ENCODE measurements at regions not wholly inside any gene's neighbourhood (a gene's known extent, or its start where the extent isn't known, plus 50 kb on each side); places are given as distances from the start of the nearest gene placed in this dataset.

DNA sequence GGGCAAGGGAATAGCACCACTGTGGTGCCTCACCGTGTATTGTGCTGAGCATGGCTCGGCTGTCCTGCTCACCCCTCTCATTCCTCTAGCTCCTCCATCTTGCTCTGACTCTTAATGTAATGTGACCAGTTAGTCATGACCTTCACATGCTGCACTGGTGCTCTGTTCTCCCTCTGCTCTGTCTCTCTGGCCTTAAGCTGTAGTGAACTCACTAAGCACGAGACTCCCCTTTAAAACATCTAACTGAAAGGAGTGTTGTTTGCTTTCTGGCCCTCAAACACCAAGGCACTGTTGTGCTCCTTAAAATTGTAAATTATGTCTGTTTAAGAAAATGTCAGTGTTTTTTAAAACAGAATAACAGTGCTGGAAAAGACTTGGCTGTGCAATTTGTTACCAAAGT, 140.4 kb downstream of the HDGFL1 start:
- no peak overlapping the region for H3K27ac ChIP-seq (ENCODE audit: extremely low read depth, low read depth, low read length)
- ChIA-PET CTCF (interaction anchor here (0.5 kb wide), 1 partner anchor 33 kb away, joined by 3 read pairs; no protein-coding TSS in a partner anchor), POLR2A (no interaction called here)
- H3K4me1 ChIP-seq (ENCODE audit: control insufficient read depth, insufficient read depth, low read length) = no peaks in the 10 kb centered on the region
- no peaks in the 10 kb centered on the region for H3K36me3 ChIP-seq (ENCODE audit: control insufficient read depth in 2 of 2, insufficient read depth in 1 of 2, low read length in 2 of 2)
- TF ChIP-seq ZNF221 (tag by site-specific recombination; IDR thresholded peaks at IDR 0.05; ENCODE audit: borderline replicate concordance) (no peak), ZBTB48 (tag by site-specific recombination; IDR thresholded peaks at IDR 0.05) (no peak), OVOL3 (tag by site-specific recombination; IDR thresholded peaks at IDR 0.05) (no peak), ZFP69B (tag by site-specific recombination; IDR thresholded peaks at IDR 0.05) (no peak), KLF16 (tag by site-specific recombination; IDR thresholded peaks at IDR 0.05) (no peak), ZNF426 (tag by site-specific recombination; IDR thresholded peaks at IDR 0.05) (no peak), ZNF585B (tag by site-specific recombination; IDR thresholded peaks at IDR 0.05) (no peak), ZNF624 (tag by site-specific recombination; IDR thresholded peaks at IDR 0.05) (no peak), ZNF792 (tag by site-specific recombination; IDR thresholded peaks at IDR 0.05) (no peak), ZNF175 (tag by site-specific recombination; IDR thresholded peaks at IDR 0.05) (no peak), GLIS2 (tag by site-specific recombination; IDR thresholded peaks at IDR 0.05) (no peak)
- TF ChIP-seq, protein P1, sequence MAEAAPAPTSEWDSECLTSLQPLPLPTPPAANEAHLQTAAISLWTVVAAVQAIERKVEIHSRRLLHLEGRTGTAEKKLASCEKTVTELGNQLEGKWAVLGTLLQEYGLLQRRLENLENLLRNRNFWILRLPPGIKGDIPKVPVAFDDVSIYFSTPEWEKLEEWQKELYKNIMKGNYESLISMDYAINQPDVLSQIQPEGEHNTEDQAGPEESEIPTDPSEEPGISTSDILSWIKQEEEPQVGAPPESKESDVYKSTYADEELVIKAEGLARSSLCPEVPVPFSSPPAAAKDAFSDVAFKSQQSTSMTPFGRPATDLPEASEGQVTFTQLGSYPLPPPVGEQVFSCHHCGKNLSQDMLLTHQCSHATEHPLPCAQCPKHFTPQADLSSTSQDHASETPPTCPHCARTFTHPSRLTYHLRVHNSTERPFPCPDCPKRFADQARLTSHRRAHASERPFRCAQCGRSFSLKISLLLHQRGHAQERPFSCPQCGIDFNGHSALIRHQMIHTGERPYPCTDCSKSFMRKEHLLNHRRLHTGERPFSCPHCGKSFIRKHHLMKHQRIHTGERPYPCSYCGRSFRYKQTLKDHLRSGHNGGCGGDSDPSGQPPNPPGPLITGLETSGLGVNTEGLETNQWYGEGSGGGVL (tag by site-specific recombination; IDR thresholded peaks at IDR 0.05) = no peak
- TF ChIP-seq, protein P2, sequence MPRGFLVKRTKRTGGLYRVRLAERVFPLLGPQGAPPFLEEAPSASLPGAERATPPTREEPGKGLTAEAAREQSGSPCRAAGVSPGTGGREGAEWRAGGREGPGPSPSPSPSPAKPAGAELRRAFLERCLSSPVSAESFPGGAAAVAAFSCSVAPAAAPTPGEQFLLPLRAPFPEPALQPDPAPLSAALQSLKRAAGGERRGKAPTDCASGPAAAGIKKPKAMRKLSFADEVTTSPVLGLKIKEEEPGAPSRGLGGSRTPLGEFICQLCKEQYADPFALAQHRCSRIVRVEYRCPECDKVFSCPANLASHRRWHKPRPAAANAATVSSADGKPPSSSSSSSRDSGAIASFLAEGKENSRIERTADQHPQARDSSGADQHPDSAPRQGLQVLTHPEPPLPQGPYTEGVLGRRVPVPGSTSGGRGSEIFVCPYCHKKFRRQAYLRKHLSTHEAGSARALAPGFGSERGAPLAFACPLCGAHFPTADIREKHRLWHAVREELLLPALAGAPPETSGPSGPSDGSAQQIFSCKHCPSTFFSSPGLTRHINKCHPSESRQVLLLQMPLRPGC (tag by site-specific recombination; IDR thresholded peaks at IDR 0.05) = no peak
- no peaks in the 10 kb centered on the region for H3K9me3 ChIP-seq (ENCODE audit: control insufficient read depth, insufficient read depth, low read depth, low read length)
- H3K4me3 ChIP-seq (ENCODE audit: low read depth, low read length) = no peak overlapping the region

DNA sequence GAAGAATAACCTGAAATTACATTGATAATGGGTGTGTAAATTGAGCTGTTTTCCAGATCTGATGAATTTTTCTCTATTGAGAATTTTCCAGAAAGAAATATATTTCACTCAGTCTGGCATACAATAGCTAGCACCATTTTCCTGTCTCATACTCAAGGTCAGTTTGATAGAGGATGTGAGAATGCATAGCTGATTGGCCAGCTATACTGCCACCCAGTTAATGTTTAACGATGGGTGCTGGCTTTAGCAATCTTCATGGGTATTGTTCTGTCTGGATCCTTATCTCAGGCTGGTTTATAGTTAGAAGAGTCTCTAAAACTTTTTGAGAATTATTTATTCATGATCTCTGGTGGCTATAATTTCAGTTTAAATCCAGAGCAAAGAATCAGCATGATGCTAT, 147.4 kb downstream of the HDGFL1 start:
- H3K4me3 ChIP-seq (ENCODE audit: low read depth, low read length) = no peak overlapping the region
- TF ChIP-seq ZNF214 (tag by site-specific recombination; IDR thresholded peaks at IDR 0.05; ENCODE audit: borderline replicate concordance) = no peak
- TF ChIP-seq, protein P3, sequence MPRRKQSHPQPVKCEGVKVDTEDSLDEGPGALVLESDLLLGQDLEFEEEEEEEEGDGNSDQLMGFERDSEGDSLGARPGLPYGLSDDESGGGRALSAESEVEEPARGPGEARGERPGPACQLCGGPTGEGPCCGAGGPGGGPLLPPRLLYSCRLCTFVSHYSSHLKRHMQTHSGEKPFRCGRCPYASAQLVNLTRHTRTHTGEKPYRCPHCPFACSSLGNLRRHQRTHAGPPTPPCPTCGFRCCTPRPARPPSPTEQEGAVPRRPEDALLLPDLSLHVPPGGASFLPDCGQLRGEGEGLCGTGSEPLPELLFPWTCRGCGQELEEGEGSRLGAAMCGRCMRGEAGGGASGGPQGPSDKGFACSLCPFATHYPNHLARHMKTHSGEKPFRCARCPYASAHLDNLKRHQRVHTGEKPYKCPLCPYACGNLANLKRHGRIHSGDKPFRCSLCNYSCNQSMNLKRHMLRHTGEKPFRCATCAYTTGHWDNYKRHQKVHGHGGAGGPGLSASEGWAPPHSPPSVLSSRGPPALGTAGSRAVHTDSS (tag by site-specific recombination; IDR thresholded peaks at IDR 0.05) = no peak
- POLR2A ChIA-PET = interaction anchor here (1.1 kb wide), 1 partner anchor 93 kb away, joined by 3 read pairs; no protein-coding TSS in a partner anchor
- H3K36me3 ChIP-seq (ENCODE audit: control insufficient read depth in 2 of 2, insufficient read depth in 1 of 2, low read length in 2 of 2) = no peaks in the 10 kb centered on the region
- H3K9me3 ChIP-seq (ENCODE audit: control insufficient read depth, insufficient read depth, low read depth, low read length) = no peaks in the 10 kb centered on the region
- H3K4me1 ChIP-seq (ENCODE audit: control insufficient read depth, insufficient read depth, low read length) = no peaks in the 10 kb centered on the region
- CTCF ChIA-PET = interaction anchor here (0.7 kb wide), 1 partner anchor 202 kb away, joined by 5 read pairs; no protein-coding TSS in a partner anchor
- no peak overlapping the region for H3K27ac ChIP-seq (ENCODE audit: extremely low read depth, low read depth, low read length)

DNA sequence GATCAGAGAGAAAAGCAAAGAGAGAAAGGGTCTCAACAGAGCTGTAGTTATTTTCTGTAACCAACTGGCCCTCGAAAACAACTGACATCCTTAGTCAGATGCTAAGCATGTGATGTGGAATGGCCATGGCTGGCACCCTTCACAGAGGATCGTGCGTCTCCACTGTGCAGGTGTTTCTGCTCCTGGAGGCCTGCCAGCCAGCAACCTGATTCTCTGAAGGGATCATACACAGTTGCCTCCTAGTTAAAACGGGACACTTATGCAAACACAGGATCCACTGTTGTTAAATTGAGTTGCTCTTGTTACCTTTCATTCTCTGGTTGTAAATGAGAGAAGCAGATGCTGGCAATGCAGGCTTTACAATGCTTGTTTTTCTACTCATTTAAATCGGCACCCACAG, 148.5 kb downstream of the HDGFL1 start:
- Histone ChIP-seq H3K27ac (ENCODE audit: extremely low read depth, low read depth, low read length) (no peak overlapping the region), H3K9me3 (ENCODE audit: control insufficient read depth, insufficient read depth, low read depth, low read length) (no peaks in the 10 kb centered on the region; the same call in 1 of the 2 replicates), H3K4me1 (ENCODE audit: control insufficient read depth, insufficient read depth, low read length) (no peaks in the 10 kb centered on the region), H3K36me3 (ENCODE audit: control insufficient read depth in 2 of 2, insufficient read depth in 1 of 2, low read length in 2 of 2) (no peaks in the 10 kb centered on the region), H3K4me3 (ENCODE audit: low read depth, low read length) (no peak overlapping the region)
- ChIA-PET CTCF (interaction anchor here (0.6 kb wide), 1 partner anchor 155 kb away, joined by 3 read pairs; no protein-coding TSS in a partner anchor), POLR2A (no interaction called here)
- TF ChIP-seq ZNF555 (tag by site-specific recombination; conservative IDR thresholded peaks at IDR 0.05) (no peak), ZNF629 (tag by site-specific recombination; IDR thresholded peaks at IDR 0.05) (no peak), ZFP41 (tag by site-specific recombination; IDR thresholded peaks at IDR 0.05; ENCODE audit: borderline replicate concordance) (no peak), ZNF37A (tag by site-specific recombination; IDR thresholded peaks at IDR 0.05) (no peak), ZNF202 (tag by site-specific recombination; IDR thresholded peaks at IDR 0.05; ENCODE audit: borderline replicate concordance) (no peak), SALL2 (tag by site-specific recombination; IDR thresholded peaks at IDR 0.05; ENCODE audit: borderline replicate concordance) (no peak), HOXA7 (CRISPR knock-in tag; IDR thresholded peaks at IDR 0.05; ENCODE audit: borderline replicate concordance) (no peak), ZXDB (tag by site-specific recombination; IDR thresholded peaks at IDR 0.05) (no peak), ZNF473 (tag by site-specific recombination; IDR thresholded peaks at IDR 0.05) (no peak), ZFP3 (tag by site-specific recombination; IDR thresholded peaks at IDR 0.05; ENCODE audit: low read depth) (no peak), ZNF48 (tag by site-specific recombination; IDR thresholded peaks at IDR 0.05) (no peak)
- TF ChIP-seq, protein P4, sequence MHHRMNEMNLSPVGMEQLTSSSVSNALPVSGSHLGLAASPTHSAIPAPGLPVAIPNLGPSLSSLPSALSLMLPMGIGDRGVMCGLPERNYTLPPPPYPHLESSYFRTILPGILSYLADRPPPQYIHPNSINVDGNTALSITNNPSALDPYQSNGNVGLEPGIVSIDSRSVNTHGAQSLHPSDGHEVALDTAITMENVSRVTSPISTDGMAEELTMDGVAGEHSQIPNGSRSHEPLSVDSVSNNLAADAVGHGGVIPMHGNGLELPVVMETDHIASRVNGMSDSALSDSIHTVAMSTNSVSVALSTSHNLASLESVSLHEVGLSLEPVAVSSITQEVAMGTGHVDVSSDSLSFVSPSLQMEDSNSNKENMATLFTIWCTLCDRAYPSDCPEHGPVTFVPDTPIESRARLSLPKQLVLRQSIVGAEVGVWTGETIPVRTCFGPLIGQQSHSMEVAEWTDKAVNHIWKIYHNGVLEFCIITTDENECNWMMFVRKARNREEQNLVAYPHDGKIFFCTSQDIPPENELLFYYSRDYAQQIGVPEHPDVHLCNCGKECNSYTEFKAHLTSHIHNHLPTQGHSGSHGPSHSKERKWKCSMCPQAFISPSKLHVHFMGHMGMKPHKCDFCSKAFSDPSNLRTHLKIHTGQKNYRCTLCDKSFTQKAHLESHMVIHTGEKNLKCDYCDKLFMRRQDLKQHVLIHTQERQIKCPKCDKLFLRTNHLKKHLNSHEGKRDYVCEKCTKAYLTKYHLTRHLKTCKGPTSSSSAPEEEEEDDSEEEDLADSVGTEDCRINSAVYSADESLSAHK (tag by site-specific recombination; IDR thresholded peaks at IDR 0.05) = no peak
